GM21423 (cell line): ENCODE measurements at regions not wholly inside any gene's neighbourhood (a gene's known extent, or its start where the extent isn't known, plus 50 kb on each side); places are given as distances from the start of the nearest gene placed in this dataset.

Experiments
- ATAC-seq: cut with Tn5 transposase; IDR thresholded peaks from one replicate; pipeline ENCODE4 v1.9.1; 2021; ENCODE audit warnings: mild to moderate bottlenecking, moderate library complexity; ENCODE audit not compliant: unreplicated experiment

- no peak for ATAC-seq
These were observed 151.1 kb upstream of the GSE1 start for GRCh38 chr16:85461814-85462713.

GRCh38 chr16:85462714-85463611, 150.2 kb upstream of the GSE1 start:
- ATAC-seq: no peak

- ATAC-seq: no peak
These were observed 149.3 kb upstream of the GSE1 start for GRCh38 chr16:85463672-85464382.

GRCh38 chr16:85464383-85465305, 148.5 kb upstream of the GSE1 start:
- no peak for ATAC-seq

GRCh38 chr16:85465328-85466303, 147.5 kb upstream of the GSE1 start:
- no peak for ATAC-seq

DNA sequence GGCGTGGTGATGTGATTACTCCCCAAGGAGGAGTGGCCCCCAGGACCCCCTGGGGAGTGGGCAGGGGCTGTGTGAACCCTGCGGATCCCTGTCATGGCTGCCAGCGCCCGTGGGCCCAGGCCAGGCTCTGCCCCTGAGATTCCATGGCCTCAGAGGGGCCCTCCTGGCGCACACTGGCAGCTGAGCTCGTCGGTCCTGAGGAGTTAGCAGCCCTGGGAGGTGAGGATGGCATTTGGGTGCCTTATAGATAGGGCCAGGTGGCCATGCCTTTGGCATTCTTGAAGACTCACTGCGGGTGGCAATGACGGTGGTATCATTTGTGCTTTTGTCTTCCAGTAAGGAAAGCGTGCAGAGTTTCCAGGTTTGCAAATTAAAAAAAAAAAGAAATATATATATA, 146.8 kb upstream of the GSE1 start:
- ATAC-seq: no peak

DNA sequence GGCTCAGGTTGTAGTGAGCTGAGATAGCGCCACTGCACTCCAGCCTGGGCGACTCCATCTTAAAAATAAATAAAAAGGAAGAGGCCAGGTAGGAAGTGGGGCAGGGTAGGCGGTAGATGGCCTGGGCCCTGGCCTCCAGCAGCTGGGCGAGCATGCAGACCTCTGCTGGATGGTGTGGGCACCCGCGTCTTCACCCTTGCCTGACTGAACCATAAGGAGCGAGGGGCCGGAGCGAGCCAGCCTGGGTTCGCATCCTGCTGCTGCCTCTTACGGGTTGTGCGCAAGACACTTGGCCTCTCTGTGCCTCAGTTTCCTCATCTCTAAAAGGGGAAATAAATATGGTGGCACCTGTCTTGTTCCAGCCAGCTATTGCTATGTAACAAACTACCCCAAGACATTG, 146.1 kb upstream of the GSE1 start:
- no peak for ATAC-seq

DNA sequence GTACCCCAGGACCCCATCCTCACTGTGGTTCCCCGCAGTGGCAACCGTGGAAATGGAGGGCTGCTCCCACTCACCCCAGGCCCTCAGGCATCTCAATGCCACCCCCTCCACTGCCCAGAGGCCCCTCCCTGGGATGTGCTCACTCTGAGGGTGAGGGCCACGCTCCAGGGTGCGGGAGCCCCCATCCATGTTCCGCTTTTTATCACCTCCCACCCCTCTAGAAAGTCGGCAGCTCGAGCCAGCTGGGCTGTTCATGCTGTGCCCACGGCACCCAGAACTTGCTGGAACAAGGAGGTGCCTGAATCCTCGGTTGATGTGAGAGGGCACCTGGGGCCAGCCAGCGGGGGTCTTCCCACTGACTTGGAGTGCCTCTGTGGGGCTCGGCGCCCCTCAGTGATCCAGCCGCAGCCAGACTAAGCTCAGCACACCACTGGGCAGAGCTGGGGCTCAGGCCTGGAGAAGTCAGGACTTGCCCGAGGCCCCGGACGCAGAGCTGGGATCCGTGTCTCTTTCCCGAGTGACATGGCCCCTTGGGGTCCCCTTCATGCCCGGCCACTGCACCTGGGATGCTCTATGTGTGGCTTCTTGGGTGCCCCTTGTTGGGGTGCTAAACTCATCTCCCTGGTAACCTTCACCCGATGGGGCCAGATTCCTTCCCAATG, 143.1 kb upstream of the GSE1 start:
- no peak for ATAC-seq

DNA sequence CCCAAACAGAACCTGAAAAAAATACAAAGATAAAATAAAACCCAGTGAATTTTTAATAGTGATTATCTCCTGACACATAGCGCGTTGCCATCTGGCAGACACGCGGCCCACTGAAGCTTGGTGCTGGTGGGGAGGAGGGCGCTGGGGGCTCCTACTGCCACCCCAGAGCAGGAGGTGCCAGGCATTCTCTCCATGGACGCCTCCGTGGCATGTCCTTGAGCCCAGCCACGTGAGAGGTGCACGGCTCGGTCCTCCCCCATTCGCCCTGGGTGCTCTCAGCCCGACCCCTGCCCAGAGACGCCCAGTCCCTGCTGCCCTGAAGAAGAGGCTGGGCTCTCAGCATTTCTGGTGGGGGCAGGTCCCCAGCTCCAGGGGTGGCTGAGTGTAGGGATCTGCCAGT, 142.2 kb upstream of the GSE1 start:
- no peak for ATAC-seq

GRCh38 chr16:85471469-85472431, 141.4 kb upstream of the GSE1 start:
- no peak for ATAC-seq

GRCh38 chr16:85472514-85472913, 140.6 kb upstream of the GSE1 start:
- no peak for ATAC-seq

GRCh38 chr16:85473323-85473722, 139.8 kb upstream of the GSE1 start:
- no peak for ATAC-seq

DNA sequence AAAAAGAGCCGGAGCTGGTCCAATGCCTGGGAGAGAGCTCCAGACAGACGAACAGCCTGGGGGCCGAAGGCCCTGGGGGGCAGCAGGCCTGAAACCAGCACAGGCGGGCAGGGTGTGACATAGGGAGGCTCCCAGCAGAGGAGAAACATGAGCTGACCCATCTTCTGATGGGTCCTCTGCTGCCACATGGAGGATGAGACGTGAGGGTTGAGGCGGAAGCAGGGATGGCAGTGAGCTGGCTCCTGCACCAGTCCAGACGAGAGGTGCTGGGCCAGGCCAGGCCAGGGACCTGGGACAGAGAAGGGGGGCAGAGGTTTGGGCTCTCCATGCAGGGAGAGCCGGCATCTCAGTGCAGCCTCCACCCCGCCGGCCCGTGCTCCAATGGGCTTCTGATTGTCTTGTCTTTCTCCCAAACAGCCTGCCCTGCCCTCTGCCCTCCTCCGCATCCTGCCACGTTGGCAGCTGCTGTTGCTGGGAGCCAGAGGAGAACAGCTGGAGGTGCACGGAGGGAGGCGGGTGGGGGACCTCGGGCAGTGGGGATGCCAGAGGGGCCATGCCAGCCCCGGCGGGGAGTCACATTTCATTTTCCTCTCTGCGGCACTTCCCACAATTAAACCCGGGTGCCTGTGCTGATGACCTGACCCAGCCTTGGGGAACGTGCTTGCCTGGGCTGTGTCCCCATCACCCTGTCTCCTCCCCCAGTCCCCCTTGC, 139.1 kb upstream of the GSE1 start:
- no peak for ATAC-seq

DNA sequence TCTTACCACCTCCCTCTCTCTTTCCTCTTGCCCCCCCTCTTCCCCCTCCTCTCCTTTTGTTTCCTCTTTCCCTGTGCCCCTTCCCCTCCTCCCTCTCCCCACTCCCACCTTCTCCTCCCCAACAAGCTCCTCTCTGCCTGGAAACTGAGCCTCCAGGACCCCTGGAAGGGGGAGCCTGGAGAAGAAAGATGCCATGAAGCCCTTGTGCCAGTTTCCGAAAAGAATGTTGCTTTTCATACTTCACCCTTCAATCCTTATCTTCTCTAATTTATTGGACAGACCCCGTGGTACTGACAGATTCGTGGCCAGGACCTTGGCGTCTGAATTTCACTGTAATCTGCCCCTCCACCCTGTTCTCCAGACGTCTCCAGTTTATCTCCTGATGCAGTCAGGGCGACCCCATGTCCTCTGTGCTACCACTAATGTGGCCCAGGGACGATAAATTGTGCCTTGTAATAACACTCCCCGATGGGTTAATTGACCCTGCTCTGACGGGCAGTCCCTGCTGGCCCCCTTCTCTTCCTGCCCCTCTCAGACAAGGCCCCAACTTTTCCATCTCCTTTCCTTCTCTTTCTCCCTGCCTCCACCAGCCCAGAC, 138.4 kb upstream of the GSE1 start:
- ATAC-seq: no peak

- ATAC-seq: no peak
These were observed 137.9 kb upstream of the GSE1 start for GRCh38 chr16:85475233-85475632.

GRCh38 chr16:85475691-85476300, 137.3 kb upstream of the GSE1 start:
- no peak for ATAC-seq
